ENCODE measurements at regions not wholly inside any gene's neighbourhood (a gene's known extent, or its start where the extent isn't known, plus 50 kb on each side); places are given as distances from the start of the nearest gene placed in this dataset.

DNA sequence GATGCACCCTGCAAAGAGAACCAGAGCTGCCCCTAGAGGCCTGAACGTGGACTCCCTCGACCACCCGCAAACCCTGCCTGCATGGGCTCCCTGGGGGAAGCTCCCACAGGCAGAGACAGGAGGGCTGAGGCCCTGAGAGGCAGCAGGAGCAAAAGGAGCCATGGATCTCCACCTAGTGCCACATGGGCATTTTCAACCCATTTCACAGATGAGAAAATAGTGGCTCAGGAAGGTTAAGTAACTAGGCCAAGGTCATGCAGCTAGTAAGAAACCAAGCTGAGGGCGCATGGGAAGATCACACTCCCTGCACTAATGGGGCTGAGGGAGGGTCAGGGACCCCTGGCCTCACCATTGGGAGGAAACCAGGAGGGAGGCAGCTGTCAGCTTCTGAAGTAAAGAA, 271.7 kb upstream of the RAB6C start:
- H3K4me3 ChIP-seq (ENCODE audit: low read length), result no peak overlapping the region
- DNase-seq (ENCODE audit: low read depth), result no peak
- TF ChIP-seq CTCF (conservative IDR thresholded peaks at IDR 0.05; ENCODE audit: low read depth, low read length), result no peak

GRCh38 chr2:129708221-129708967, 271.1 kb upstream of the RAB6C start:
- TF ChIP-seq CTCF (conservative IDR thresholded peaks at IDR 0.05; ENCODE audit: low read depth, low read length), result no peak
- H3K4me3 ChIP-seq (ENCODE audit: low read length), result no peak overlapping the region
- DNase-seq (ENCODE audit: low read depth), result no peak

GRCh38 chr2:129709001-129709955, 270.2 kb upstream of the RAB6C start:
- H3K4me3 ChIP-seq (ENCODE audit: low read length), result no peak overlapping the region
- TF ChIP-seq CTCF (conservative IDR thresholded peaks at IDR 0.05; ENCODE audit: low read depth, low read length), result no peak
- no peak for DNase-seq (ENCODE audit: low read depth)

DNA sequence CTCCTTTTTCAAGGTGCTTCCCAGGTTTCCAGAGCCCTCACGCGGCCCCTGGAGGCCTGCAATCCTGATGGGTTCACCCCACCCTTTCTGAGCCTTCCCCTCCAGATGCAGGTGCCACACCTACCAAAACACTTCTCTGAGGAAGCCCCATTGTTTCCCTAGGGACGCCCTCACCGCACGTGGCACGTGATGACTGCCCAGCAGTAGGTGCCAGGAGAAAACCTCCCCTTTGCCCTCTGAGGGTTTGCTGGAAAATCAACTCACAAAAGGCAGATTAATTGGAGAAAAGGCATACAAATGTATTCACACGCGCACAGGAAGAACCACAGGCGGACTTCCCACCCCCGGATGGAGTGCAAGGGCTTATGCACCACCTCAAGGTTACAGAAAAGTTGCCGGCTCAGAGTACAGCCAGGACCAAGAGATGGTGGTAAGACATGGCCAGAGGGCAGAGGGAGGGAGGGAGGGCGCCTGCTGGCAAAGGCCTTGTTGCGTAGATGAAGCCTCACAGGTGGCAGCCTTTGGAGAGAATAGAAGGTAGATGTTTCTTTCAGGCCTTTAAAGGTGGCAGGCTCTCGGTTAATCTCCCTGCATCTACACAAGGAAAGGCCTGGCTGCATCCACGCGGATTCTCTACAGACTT, 269.4 kb upstream of the RAB6C start:
- no peak for DNase-seq (ENCODE audit: low read depth)
- no peak for TF ChIP-seq CTCF (conservative IDR thresholded peaks at IDR 0.05; ENCODE audit: low read depth, low read length)
- no peak overlapping the region for H3K4me3 ChIP-seq (ENCODE audit: low read length)

DNA sequence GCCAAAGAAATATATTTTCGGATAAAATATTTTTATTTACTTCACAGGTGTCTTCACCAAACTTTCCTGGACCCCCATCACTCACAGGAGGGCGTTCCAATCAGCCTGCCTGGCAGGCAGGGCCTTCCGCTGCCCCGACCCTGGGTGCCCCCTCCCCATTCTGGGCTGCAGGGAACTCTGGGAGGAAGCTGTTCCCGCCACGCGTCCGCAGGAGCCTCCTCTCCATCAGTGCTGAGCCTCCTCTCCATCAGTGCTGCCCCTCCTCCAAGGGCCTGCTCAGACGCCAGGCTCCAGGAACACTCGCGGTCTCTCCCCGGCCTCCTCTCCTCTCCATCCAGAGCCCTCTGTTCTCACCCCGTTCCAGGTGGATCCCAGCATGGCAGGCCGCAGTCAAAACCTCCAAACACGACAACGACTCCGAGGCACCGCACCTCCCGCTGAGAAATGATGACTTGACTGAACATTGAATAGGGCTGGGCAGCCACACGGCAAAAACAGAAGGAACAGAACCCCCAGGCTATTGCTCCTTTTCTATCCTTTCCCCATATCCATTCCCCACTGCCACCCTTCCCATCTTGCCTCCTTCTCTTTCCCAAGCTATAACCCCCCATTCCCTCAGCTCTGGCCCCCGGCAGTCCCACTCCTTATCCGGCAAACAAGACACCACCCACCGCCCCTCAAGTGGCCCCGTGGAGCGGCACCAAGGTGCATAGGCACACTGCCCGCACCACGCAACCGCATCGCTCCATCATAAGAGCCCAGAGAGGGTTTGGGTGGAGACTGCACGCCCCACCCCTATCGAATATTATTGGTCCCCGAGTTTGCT, 268.6 kb upstream of the RAB6C start:
- H3K4me3 ChIP-seq (ENCODE audit: low read length), result no peak overlapping the region
- DNase-seq (ENCODE audit: low read depth), result no peak
- TF ChIP-seq CTCF (conservative IDR thresholded peaks at IDR 0.05; ENCODE audit: low read depth, low read length), result no peak

DNA sequence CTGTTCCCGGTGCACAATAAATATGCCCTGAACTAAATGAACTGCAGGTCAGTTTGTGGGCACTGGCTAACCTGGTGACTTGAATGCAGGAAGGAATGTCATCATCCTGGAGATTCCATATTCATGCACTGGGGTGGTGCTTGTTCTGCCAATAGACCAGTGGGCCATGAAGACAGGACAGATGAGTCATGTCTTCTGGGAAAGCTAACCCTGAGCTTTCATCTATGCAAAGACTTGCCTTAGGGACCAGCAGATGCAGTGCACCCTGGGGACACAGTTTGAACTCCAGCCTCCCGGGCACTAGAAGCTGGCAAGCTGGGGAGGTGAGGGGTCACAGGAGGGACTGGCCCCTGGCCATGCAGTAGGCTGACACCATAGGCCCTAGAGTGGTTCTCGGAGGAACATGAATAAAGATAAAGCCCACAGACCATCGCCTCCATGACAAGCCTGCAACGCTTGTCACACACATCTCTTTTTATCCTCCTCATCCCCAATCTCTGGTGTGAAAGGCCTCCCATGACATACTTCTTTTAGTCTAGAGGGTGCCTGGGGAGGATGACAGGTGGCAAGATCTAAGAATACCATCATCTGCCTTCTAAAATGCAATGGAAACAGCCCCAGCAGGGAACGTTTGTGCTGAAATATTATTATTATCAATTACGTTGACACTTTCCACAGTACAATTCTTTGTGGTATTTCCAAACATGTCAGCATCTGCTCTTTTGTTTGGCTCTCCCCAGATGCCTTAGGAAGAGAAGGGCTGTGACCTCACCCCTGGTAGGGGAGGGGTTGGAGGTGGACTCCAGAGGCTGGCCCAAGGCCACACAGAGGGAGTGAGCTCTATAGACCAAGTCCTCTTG, 267.4 kb upstream of the RAB6C start:
- no peak for TF ChIP-seq CTCF (conservative IDR thresholded peaks at IDR 0.05; ENCODE audit: low read depth, low read length)
- H3K4me3 ChIP-seq (ENCODE audit: low read length), result no peak overlapping the region
- no peak for DNase-seq (ENCODE audit: low read depth)

Data from retinal pigment epithelial cell (primary cell).